Endodermal cell (in vitro differentiated cells): ENCODE measurements at regions not wholly inside any gene's neighbourhood (a gene's known extent, or its start where the extent isn't known, plus 50 kb on each side); places are given as distances from the start of the nearest gene placed in this dataset.

Experiments used
- DNase-seq: peaks from one replicate; pipeline ENCODE4 v3.0.0-alpha.2; 2017
- H3K27ac ChIP-seq: 2 replicates; pipeline ENCODE4 v1.5.1; 2013; ENCODE audit warnings: mild to moderate bottlenecking, low read depth, low read length, moderate library complexity
- H3K27me3 ChIP-seq: 2 replicates; pipeline ENCODE4 v1.6.1; 2013; ENCODE audit warnings: mild to moderate bottlenecking, low read length, moderate library complexity; ENCODE audit not compliant: insufficient read depth, control insufficient read depth, poor library complexity, severe bottlenecking
- H3K36me3 ChIP-seq: 2 replicates; pipeline ENCODE4 v1.7.0; 2013; ENCODE audit warnings: mild to moderate bottlenecking, low read length, moderate library complexity; ENCODE audit not compliant: control insufficient read depth, insufficient read depth
- H3K4me1 ChIP-seq: one replicate; pipeline ENCODE4 v1.7.0; 2013; ENCODE audit warnings: low read length; ENCODE audit not compliant: control insufficient read depth, insufficient read depth
- H3K4me3 ChIP-seq: 2 replicates; pipeline ENCODE4 v1.5.1; 2013; ENCODE audit warnings: mild to moderate bottlenecking, low read length, moderate library complexity
- H3K9ac ChIP-seq: 2 replicates; pipeline ENCODE4 v1.6.1; 2013; ENCODE audit warnings: mild to moderate bottlenecking, low read length, moderate library complexity; ENCODE audit not compliant: poor library complexity, severe bottlenecking; ENCODE audit errors: extremely low read depth
- H3K9me3 ChIP-seq: 2 replicates; pipeline ENCODE4 v1.6.1; 2013; ENCODE audit warnings: mild to moderate bottlenecking, low read length, moderate library complexity; ENCODE audit not compliant: control insufficient read depth
- H3K27ac Mint-ChIP-seq: 2 replicates; pipeline ENCODE4 v1.8.0; 2020; ENCODE audit warnings: mixed read lengths
- H3K27me3 Mint-ChIP-seq: 2 replicates; pipeline ENCODE4 v1.8.0; 2021; ENCODE audit warnings: mild to moderate bottlenecking, mixed read lengths; ENCODE audit not compliant: insufficient read depth
- H3K36me3 Mint-ChIP-seq: 2 replicates; pipeline ENCODE4 v1.8.0; 2020; ENCODE audit warnings: low read depth, mixed read lengths
- H3K4me1 Mint-ChIP-seq: 2 replicates; pipeline ENCODE4 v1.8.0; 2020; ENCODE audit warnings: mixed read lengths
- H3K4me3 Mint-ChIP-seq: 2 replicates; pipeline ENCODE4 v1.8.0; 2020; ENCODE audit warnings: mild to moderate bottlenecking, moderate library complexity, mixed read lengths
- H3K9me3 Mint-ChIP-seq: 2 replicates; pipeline ENCODE4 v1.8.0; 2020; ENCODE audit warnings: mild to moderate bottlenecking, mixed read lengths
- WGBS, 2 experiments: methylation state at CpG; one replicate each; pipeline versions ENCODE4 v1.1.5 to v1.1.7; 2013; ENCODE audit warnings: missing lambda C conversion rate in 2 of 2, mixed read lengths in 1 of 2; ENCODE audit not compliant: insufficient coverage in 1 of 2, insufficient read length in 1 of 2; 5-methylcytosine and 5-hydroxymethylcytosine counted together
- TF ChIP-seq, protein P1 (sequence below): fragments of 200-600 bp; sonication (generic); conservative IDR thresholded peaks from 2 replicates; pipeline ENCODE4 v1.5.0; 2021; ENCODE audit warnings: antibody characterized with exemption, mild to moderate bottlenecking

DNA sequence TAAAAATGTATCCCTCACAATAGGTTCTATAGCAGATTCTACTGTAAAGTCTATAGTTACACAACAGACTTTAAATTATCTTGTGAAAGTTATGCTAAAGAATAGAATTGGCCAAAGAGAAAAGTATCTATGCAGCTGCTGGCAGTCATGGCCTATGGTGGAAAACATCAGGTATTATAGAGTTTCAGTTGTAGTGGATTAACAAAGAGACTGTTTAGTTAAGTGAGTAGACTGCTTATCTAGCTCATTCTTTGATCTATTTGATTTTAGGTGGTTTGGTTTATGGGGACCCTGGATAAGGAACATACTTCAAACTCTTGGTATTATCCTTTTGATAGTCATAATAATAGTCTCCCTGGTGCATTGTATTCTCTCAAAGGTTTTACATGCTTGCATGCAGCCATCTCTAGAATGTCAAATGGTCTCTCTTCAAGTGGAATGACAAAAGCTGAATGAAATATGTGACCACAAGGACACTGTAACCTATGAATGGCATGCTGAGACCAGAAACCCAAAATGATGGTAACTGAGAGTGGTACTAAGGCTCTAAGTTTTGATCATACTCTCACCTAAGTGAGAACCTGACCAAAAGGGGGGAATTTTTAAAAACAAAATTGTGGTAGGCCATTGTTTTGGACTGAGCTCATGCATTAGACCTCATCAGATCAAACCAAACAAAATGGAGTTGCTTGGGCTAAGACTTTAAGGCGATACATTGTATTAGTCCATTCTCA, 54.9 kb upstream of the NAMPT start:
- H3K9me3 Mint-ChIP-seq = peaks cover 63% of the 10 kb centered on the region

DNA sequence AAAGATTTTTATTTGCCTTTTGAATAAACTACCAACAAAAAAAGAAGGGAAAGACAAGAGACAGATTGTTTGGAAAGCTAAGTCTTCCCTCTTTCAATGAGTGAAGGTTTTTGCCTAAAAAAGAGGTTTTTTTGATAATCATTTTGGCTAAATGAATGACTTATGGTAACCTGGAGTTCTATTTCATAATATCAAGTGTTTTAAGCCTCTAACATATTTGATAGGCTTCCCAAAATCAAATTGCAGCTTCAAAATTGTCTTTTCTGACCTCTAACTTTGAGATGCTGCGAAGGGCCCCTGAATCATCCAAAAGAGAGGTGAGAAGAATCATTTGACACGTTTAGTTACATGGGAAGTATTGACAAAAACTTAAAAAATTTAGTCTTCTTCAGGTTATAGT, 53.0 kb upstream of the NAMPT start:
- no peak for DNase-seq
- H3K9me3 Mint-ChIP-seq = peaks cover 56% of the 10 kb centered on the region

More for the DNA sequence above, 54.9 kb upstream of the NAMPT start:
- Mint-ChIP-seq H3K27ac (no peak overlapping the region), H3K27me3 (no peaks in the 10 kb centered on the region), H3K4me3 (no peak overlapping the region), H3K36me3 (peaks cover 3% of the 10 kb centered on the region), H3K4me1 (no peaks in the 10 kb centered on the region)
- TF ChIP-seq, protein P1, sequence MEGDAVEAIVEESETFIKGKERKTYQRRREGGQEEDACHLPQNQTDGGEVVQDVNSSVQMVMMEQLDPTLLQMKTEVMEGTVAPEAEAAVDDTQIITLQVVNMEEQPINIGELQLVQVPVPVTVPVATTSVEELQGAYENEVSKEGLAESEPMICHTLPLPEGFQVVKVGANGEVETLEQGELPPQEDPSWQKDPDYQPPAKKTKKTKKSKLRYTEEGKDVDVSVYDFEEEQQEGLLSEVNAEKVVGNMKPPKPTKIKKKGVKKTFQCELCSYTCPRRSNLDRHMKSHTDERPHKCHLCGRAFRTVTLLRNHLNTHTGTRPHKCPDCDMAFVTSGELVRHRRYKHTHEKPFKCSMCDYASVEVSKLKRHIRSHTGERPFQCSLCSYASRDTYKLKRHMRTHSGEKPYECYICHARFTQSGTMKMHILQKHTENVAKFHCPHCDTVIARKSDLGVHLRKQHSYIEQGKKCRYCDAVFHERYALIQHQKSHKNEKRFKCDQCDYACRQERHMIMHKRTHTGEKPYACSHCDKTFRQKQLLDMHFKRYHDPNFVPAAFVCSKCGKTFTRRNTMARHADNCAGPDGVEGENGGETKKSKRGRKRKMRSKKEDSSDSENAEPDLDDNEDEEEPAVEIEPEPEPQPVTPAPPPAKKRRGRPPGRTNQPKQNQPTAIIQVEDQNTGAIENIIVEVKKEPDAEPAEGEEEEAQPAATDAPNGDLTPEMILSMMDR = no peak
- 79% methylated on average over 1 of the region's 1 CpG; no CpG with 5 or more reads in 1 of the 2 experiments for WGBS, 2 experiments
- no peak overlapping the region for H3K27ac ChIP-seq
- no peak overlapping the region for H3K9ac ChIP-seq
- peaks cover 66% of the 10 kb centered on the region for H3K9me3 ChIP-seq
- no peak overlapping the region for H3K4me3 ChIP-seq
- H3K4me1 ChIP-seq = no peaks in the 10 kb centered on the region
- no peaks in the 10 kb centered on the region for H3K27me3 ChIP-seq
- no peaks in the 10 kb centered on the region for H3K36me3 ChIP-seq
- no peak for DNase-seq

DNA sequence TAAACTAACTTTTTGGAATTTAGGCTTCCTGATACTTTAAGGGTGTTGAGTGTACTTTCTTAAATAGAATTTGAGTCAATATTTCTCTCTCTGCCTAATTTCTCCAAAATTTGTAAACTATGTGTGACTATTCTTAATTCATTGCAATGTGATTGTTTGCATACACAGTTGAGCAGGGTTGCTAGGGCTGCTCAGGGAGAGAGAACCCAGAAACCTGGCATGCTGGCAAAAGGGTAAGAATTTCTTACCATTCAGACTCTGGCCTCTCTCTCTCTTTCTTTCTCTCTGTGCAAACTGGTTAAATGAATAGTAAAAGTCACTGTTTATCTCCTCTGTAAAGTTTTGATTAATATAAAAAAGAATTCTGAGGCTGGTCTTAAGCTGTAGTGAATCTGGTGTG, 51.0 kb upstream of the NAMPT start:
- DNase-seq = no peak
- H3K27ac ChIP-seq = no peak overlapping the region
- no peaks in the 10 kb centered on the region for H3K27me3 Mint-ChIP-seq
- no peaks in the 10 kb centered on the region for H3K36me3 ChIP-seq
- H3K27me3 ChIP-seq = no peaks in the 10 kb centered on the region
- H3K4me1 Mint-ChIP-seq = no peaks in the 10 kb centered on the region
- no peak overlapping the region for H3K9ac ChIP-seq
- no peak overlapping the region for H3K4me3 ChIP-seq
- H3K36me3 Mint-ChIP-seq = no peaks in the 10 kb centered on the region
- H3K9me3 Mint-ChIP-seq = peaks cover 38% of the 10 kb centered on the region
- no peak overlapping the region for H3K4me3 Mint-ChIP-seq
- TF ChIP-seq, protein P1 = no peak
- no peaks in the 10 kb centered on the region for H3K4me1 ChIP-seq
- H3K27ac Mint-ChIP-seq = no peak overlapping the region
- H3K9me3 ChIP-seq = peaks cover 40% of the 10 kb centered on the region

More for the DNA sequence above, 53.0 kb upstream of the NAMPT start:
- H3K27me3 ChIP-seq = no peaks in the 10 kb centered on the region
- H3K4me1 ChIP-seq = no peaks in the 10 kb centered on the region
- no peak overlapping the region for H3K4me3 ChIP-seq
- Mint-ChIP-seq H3K4me1 (no peaks in the 10 kb centered on the region), H3K27ac (no peak overlapping the region), H3K4me3 (no peak overlapping the region), H3K36me3 (peaks cover 3% of the 10 kb centered on the region), H3K27me3 (no peaks in the 10 kb centered on the region)
- no peak overlapping the region for H3K27ac ChIP-seq
- H3K9ac ChIP-seq = no peak overlapping the region
- TF ChIP-seq, protein P1 = no peak
- peaks cover 59% of the 10 kb centered on the region for H3K9me3 ChIP-seq
- H3K36me3 ChIP-seq = no peaks in the 10 kb centered on the region
- 92 to 100% methylated on average over 1 to 2 of the region's 2 CpGs for WGBS, 2 experiments
